IMR-90 (cell line): ENCODE measurements at regions not wholly inside any gene's neighbourhood (a gene's known extent, or its start where the extent isn't known, plus 50 kb on each side); places are given as distances from the start of the nearest gene placed in this dataset.
A peak's percentile ranks its signal among the peaks of the same experiment; 100 is the strongest.

Experiments used
- ATAC-seq: fragments of 200-7000 bp; cut with Tn5 transposase; 2 replicates; pipeline ENCODE4 v1.9.1; 2020; ENCODE audit warnings: low read depth, mild to moderate bottlenecking, moderate library complexity
- BruUV-seq: library from RNA; stranded (reverse); fragments of 400-500 nt; replicated peaks from 2 replicates; lab custom pipeline; 2021; lab: Mats Ljungman, UMichigan
- CTCF ChIA-PET: fragments of 300-600 bp; formaldehyde crosslinking; extraction: SDS; loops from one replicate; lab custom pipeline; 2021; ENCODE audit warnings: antibody characterized with exemption; lab: Yijun Ruan, JAX
- POLR2A ChIA-PET: fragments of 300-600 bp; sonication (Branson Sonifier 250); formaldehyde crosslinking; loops from one replicate; lab custom pipeline; 2022; ENCODE audit warnings: antibody characterized with exemption; ENCODE audit not compliant: unreplicated experiment; lab: Charles Lee
- DNase-seq: peaks from one replicate; pipeline ENCODE4 v3.0.0; 2013
- H2AFZ ChIP-seq: replicated peaks from 2 replicates; pipeline ENCODE3; 2013; ENCODE audit warnings: low read length, mild to moderate bottlenecking; ENCODE audit not compliant: poor library complexity
- H2AK5ac ChIP-seq: 2 replicates; pipeline ENCODE4 v1.6.1; 2013; ENCODE audit warnings: low read depth, low read length, inconsistent platforms
- H2AK9ac ChIP-seq: replicated peaks from 2 replicates; pipeline ENCODE3; 2013; ENCODE audit warnings: mild to moderate bottlenecking, low read depth, low read length, moderate library complexity; ENCODE audit not compliant: poor library complexity
- H2BK120ac ChIP-seq: 2 replicates; pipeline ENCODE4 v1.6.1; 2013; ENCODE audit warnings: low read depth, low read length, inconsistent platforms
- H2BK15ac ChIP-seq: 3 replicates; pipeline ENCODE4 v1.6.1; 2013; ENCODE audit warnings: low read depth, low read length, inconsistent platforms
- H2BK20ac ChIP-seq: 2 replicates; pipeline ENCODE4 v1.6.1; 2013; ENCODE audit warnings: low read depth, mild to moderate bottlenecking, inconsistent platforms, low read length, moderate library complexity
- H2BK5ac ChIP-seq: 2 replicates; pipeline ENCODE4 v1.6.1; 2013; ENCODE audit warnings: mild to moderate bottlenecking, low read depth, low read length, inconsistent platforms; ENCODE audit not compliant: poor library complexity, severe bottlenecking
- H3K14ac ChIP-seq: replicated peaks from 2 replicates; pipeline ENCODE4 v1.6.1; 2013; ENCODE audit warnings: low read depth, low read length, inconsistent platforms
- H3K18ac ChIP-seq: 2 replicates; pipeline ENCODE4 v1.6.1; 2013; ENCODE audit warnings: low read depth, low read length, control low read depth
- H3K23ac ChIP-seq: 2 replicates; pipeline ENCODE4 v1.6.1; 2013; ENCODE audit warnings: low read depth, low read length, inconsistent platforms
- H3K27ac ChIP-seq: 2 replicates; pipeline ENCODE4 v1.5.1; 2013; ENCODE audit warnings: mild to moderate bottlenecking, control low read depth, low read length; ENCODE audit not compliant: insufficient read depth
- H3K27me3 ChIP-seq: 2 replicates; pipeline ENCODE4 v1.6.1; 2013; ENCODE audit warnings: low read length; ENCODE audit not compliant: control insufficient read depth, insufficient read depth
- H3K36me3 ChIP-seq: 2 replicates; pipeline ENCODE4 v1.6.1; 2013; ENCODE audit warnings: low read length, mixed read lengths; ENCODE audit not compliant: control insufficient read depth, insufficient read depth
- H3K4ac ChIP-seq: 2 replicates; pipeline ENCODE4 v1.6.1; 2013; ENCODE audit warnings: low read depth, low read length, inconsistent platforms
- H3K4me1 ChIP-seq: 2 replicates; pipeline ENCODE4 v1.6.1; 2013; ENCODE audit warnings: low read length, mixed read lengths; ENCODE audit not compliant: control insufficient read depth, insufficient read depth
- H3K4me2 ChIP-seq: 2 replicates; pipeline ENCODE4 v1.6.1; 2013; ENCODE audit warnings: low read depth, mild to moderate bottlenecking, control low read depth, low read length, moderate library complexity
- H3K4me3 ChIP-seq: 2 replicates; pipeline ENCODE4 v1.5.1; 2013; ENCODE audit warnings: low read depth, mild to moderate bottlenecking, control low read depth, low read length, moderate library complexity; ENCODE audit not compliant: insufficient read depth
- H3K56ac ChIP-seq: 2 replicates; pipeline ENCODE4 v1.6.1; 2013; ENCODE audit warnings: low read length, inconsistent platforms; ENCODE audit not compliant: insufficient read depth; ENCODE audit errors: extremely low read depth
- H3K79me1 ChIP-seq, 2 experiments: 2 replicates each; pipeline ENCODE4 v1.6.1; 2013; ENCODE audit warnings: low read length in 2 of 2, inconsistent platforms in 1 of 2, low read depth in 1 of 2
- H3K9ac ChIP-seq: 2 replicates; pipeline ENCODE4 v1.6.1; 2013; ENCODE audit warnings: low read depth, low read length, control low read depth
- H3K9me1 ChIP-seq: 2 replicates; pipeline ENCODE4 v1.6.1; 2013; ENCODE audit warnings: low read length, inconsistent platforms; ENCODE audit not compliant: insufficient read depth
- H3K9me3 ChIP-seq: 2 replicates; pipeline ENCODE4 v1.6.1; 2013; ENCODE audit warnings: low read length; ENCODE audit not compliant: control insufficient read depth, insufficient read depth
- H4K20me1 ChIP-seq: 2 replicates; pipeline ENCODE4 v1.6.1; 2013; ENCODE audit warnings: low read length, inconsistent platforms; ENCODE audit not compliant: insufficient read depth
- H4K5ac ChIP-seq: 2 replicates; pipeline ENCODE4 v1.6.1; 2013; ENCODE audit warnings: mild to moderate bottlenecking, low read depth, low read length, control low read depth
- H4K8ac ChIP-seq, 2 experiments: 2 replicates each; pipeline ENCODE4 v1.6.1; 2013; ENCODE audit warnings: low read depth in 2 of 2, low read length in 2 of 2, control low read depth in 1 of 2, inconsistent platforms in 1 of 2
- H4K91ac ChIP-seq: 2 replicates; pipeline ENCODE4 v1.6.1; 2013; ENCODE audit warnings: low read depth, low read length, inconsistent platforms; ENCODE audit not compliant: insufficient read depth
- FOS ChIP-seq: fragments of 150-350 bp; IDR thresholded peaks from 2 replicates; pipeline ENCODE4 v1.6.1; 2016; ENCODE audit warnings: low read depth, low read length
- MAFK ChIP-seq: IDR thresholded peaks from 2 replicates; pipeline ENCODE4 v1.6.1; 2012; ENCODE audit warnings: low read depth, low read length, improper control_type of control experiment
- WGBS, 2 experiments: methylation state at CpG; one replicate each; pipeline versions ENCODE4 v1.1.5 to v1.1.7; 2013; ENCODE audit warnings: missing lambda C conversion rate in 2 of 2; ENCODE audit not compliant: insufficient read length in 1 of 2; ENCODE audit errors: extremely low coverage in 2 of 2; 5-methylcytosine and 5-hydroxymethylcytosine counted together
- dilution Hi-C: fragments of 300-500 bp; cut with HindIII; formaldehyde crosslinking; loops from one replicate; pipeline ENCODE4 v1.14.3; 2018; ENCODE audit warnings: low sequenced_read_pairs; ENCODE audit not compliant: unreplicated experiment
- in situ Hi-C: fragments of 300-500 bp; cut with MboI; formaldehyde crosslinking; loops from 3 replicates; pipeline ENCODE4 v1.14.3; 2019; ENCODE audit warnings: low sequenced_read_pairs, inconsistent platforms, mixed read lengths
- intact Hi-C: fragments of 100-400 bp; cut with micrococcal nuclease; formaldehyde crosslinking; loops from 2 replicates; pipeline ENCODE4 v1.10.0; 2022

GRCh38 chr2:41413813-41414485 lies 633.9 kb upstream of the PKDCC start:
- no peak overlapping the region for H4K91ac ChIP-seq
- H2BK20ac ChIP-seq, result no peak overlapping the region
- no peak overlapping the region for H3K56ac ChIP-seq
- H2AK5ac ChIP-seq, result no peak overlapping the region
- H3K23ac ChIP-seq, result no peak overlapping the region
- no peak overlapping the region for H2BK5ac ChIP-seq
- DNase-seq (no peak), ATAC-seq (no peak)
- TF ChIP-seq MAFK (peak; percentile 99), FOS (no peak)
- CTCF ChIA-PET, result interaction anchor here (1.2 kb wide), 1 partner anchor 366 kb away, joined by 4 read pairs; no protein-coding TSS in a partner anchor
- POLR2A ChIA-PET, result no interaction called here
- H3K18ac ChIP-seq, result no peak overlapping the region
- H4K8ac ChIP-seq, result no peak overlapping the region
- no peak overlapping the region for H3K27ac ChIP-seq
- H2BK120ac ChIP-seq, result no peak overlapping the region
- no peaks in the 10 kb centered on the region for H3K79me1 ChIP-seq
- H3K4me3 ChIP-seq, result no peak overlapping the region
- no peaks in the 10 kb centered on the region for H3K36me3 ChIP-seq
- no peak overlapping the region for H3K14ac ChIP-seq
- H3K9me3 ChIP-seq, result no peaks in the 10 kb centered on the region
- dilution Hi-C loops (no loop called here), in situ Hi-C loops (no loop called here), intact Hi-C loops (no loop called here)
- H3K9ac ChIP-seq, result no peak overlapping the region
- H4K5ac ChIP-seq, result no peak overlapping the region
- no peak overlapping the region for H2BK15ac ChIP-seq
- no peak overlapping the region for H2AFZ ChIP-seq
- no peak overlapping the region for H3K4ac ChIP-seq
- H3K27me3 ChIP-seq, result no peaks in the 10 kb centered on the region
- no peaks in the 10 kb centered on the region for H4K20me1 ChIP-seq
- no peaks in the 10 kb centered on the region for H3K4me1 ChIP-seq
- no peak overlapping the region for H2AK9ac ChIP-seq
- H3K9me1 ChIP-seq, result no peaks in the 10 kb centered on the region
- BruUV-seq, result no TSS peak
- WGBS, 2 experiments, result no CpG with 5 or more reads among the region's 4 CpGs
- no peak overlapping the region for H3K4me2 ChIP-seq
